Ishikawa (cell line): ENCODE measurements at regions not wholly inside any gene's neighbourhood (a gene's known extent, or its start where the extent isn't known, plus 50 kb on each side); places are given as distances from the start of the nearest gene placed in this dataset.

Source experiments
- CEBPB ChIP-seq: IDR thresholded peaks from 2 replicates; pipeline ENCODE4 v1.6.1; 2012
- CREB1 ChIP-seq: IDR thresholded peaks from 2 replicates; pipeline ENCODE4 v1.6.1; 2012; ENCODE audit warnings: low read depth
- EGR1 ChIP-seq: IDR thresholded peaks from 2 replicates; pipeline ENCODE4 v1.6.1; 2012
- EP300 ChIP-seq: IDR thresholded peaks from 2 replicates; pipeline ENCODE4 v1.6.1; 2012; ENCODE audit warnings: borderline replicate concordance
- FOXM1 ChIP-seq: IDR thresholded peaks from 2 replicates; pipeline ENCODE4 v1.6.1; 2012; ENCODE audit warnings: low read depth, borderline replicate concordance
- MAX ChIP-seq: IDR thresholded peaks from 2 replicates; pipeline ENCODE4 v1.6.1; 2012
- NFIC ChIP-seq: IDR thresholded peaks from 2 replicates; pipeline ENCODE4 v1.6.1; 2012
- RAD21 ChIP-seq: IDR thresholded peaks from 2 replicates; pipeline ENCODE4 v1.6.1; 2012; ENCODE audit warnings: low read depth
- REST ChIP-seq: IDR thresholded peaks from 2 replicates; pipeline ENCODE4 v1.6.1; 2012; ENCODE audit warnings: low read depth, mild to moderate bottlenecking
- TAF1 ChIP-seq: IDR thresholded peaks from 2 replicates; pipeline ENCODE4 v1.6.1; 2012; ENCODE audit warnings: low read depth, mild to moderate bottlenecking
- TCF12 ChIP-seq: IDR thresholded peaks from 2 replicates; pipeline ENCODE4 v1.6.1; 2012; ENCODE audit warnings: low read depth
- TEAD4 ChIP-seq: IDR thresholded peaks from 2 replicates; pipeline ENCODE4 v1.6.1; 2012
- USF1 ChIP-seq: IDR thresholded peaks from 2 replicates; pipeline ENCODE4 v1.6.1; 2012
- YY1 ChIP-seq: IDR thresholded peaks from 2 replicates; pipeline ENCODE4 v1.6.1; 2012; ENCODE audit warnings: low read depth
- ZBTB7A ChIP-seq: IDR thresholded peaks from 2 replicates; pipeline ENCODE4 v1.6.1; 2012; ENCODE audit warnings: low read depth

- TF ChIP-seq RAD21: no peak
- no peak for TF ChIP-seq TAF1
- TF ChIP-seq MAX: no peak
- TF ChIP-seq EGR1: no peak
- no peak for TF ChIP-seq CEBPB
- no peak for TF ChIP-seq YY1
- no peak for TF ChIP-seq NFIC
- no peak for TF ChIP-seq ZBTB7A
- no peak for TF ChIP-seq FOXM1
- no peak for TF ChIP-seq EP300
- TF ChIP-seq REST: no peak
- TF ChIP-seq USF1: no peak
- TF ChIP-seq TEAD4: no peak
- TF ChIP-seq CREB1: no peak
- no peak for TF ChIP-seq TCF12
Measured at GRCh38 chr13:49859560-49859959, 67.1 kb upstream of the KPNA3 start.

- TF ChIP-seq CEBPB: peak; percentile 81
- no peak for TF ChIP-seq MAX
Measured at GRCh38 chr13:49858178-49858856, 65.8 kb upstream of the KPNA3 start.

GRCh38 chr13:49855930-49856329 lies 63.4 kb upstream of the KPNA3 start:
- no peak for TF ChIP-seq REST
- no peak for TF ChIP-seq TCF12
- no peak for TF ChIP-seq CREB1
- TF ChIP-seq TEAD4: no peak
- no peak for TF ChIP-seq YY1
- no peak for TF ChIP-seq MAX
- TF ChIP-seq EP300: no peak
- TF ChIP-seq CEBPB: no peak
- TF ChIP-seq RAD21: no peak
- no peak for TF ChIP-seq FOXM1
- no peak for TF ChIP-seq USF1
- TF ChIP-seq TAF1: no peak
- no peak for TF ChIP-seq EGR1
- TF ChIP-seq ZBTB7A: no peak

- TF ChIP-seq FOXM1 (no peak), MAX (no peak), TAF1 (no peak), TCF12 (no peak), YY1 (no peak), CREB1 (no peak), CEBPB (no peak), NFIC (no peak), REST (no peak), TEAD4 (no peak), EGR1 (no peak), ZBTB7A (no peak)
Measured at GRCh38 chr13:49853535-49853934, 61.1 kb upstream of the KPNA3 start.
